HG03108 (cell line): ENCODE measurements at regions not wholly inside any gene's neighbourhood (a gene's known extent, or its start where the extent isn't known, plus 50 kb on each side); places are given as distances from the start of the nearest gene placed in this dataset.

Source experiments
- ATAC-seq: cut with Tn5 transposase; IDR thresholded peaks from one replicate; pipeline ENCODE4 v1.9.1; 2021; ENCODE audit warnings: moderate library complexity; ENCODE audit not compliant: unreplicated experiment

DNA sequence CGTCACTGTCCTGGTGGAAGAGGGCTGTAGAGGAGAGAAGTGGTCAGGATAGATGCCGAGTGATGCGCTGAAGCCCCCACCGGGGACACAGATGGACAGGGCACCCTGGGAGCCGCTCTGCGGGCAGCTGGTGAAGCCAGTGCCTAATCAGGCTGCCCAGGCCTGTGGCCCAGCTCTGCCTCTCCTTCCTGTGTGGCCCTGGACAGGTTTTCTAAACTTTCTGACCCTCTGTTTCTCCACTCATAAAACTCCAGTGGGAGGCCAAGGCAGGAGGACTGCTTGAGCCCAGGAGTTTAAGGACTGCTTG lies 86.1 kb downstream of the C5orf15 start:
- ATAC-seq: no peak

DNA sequence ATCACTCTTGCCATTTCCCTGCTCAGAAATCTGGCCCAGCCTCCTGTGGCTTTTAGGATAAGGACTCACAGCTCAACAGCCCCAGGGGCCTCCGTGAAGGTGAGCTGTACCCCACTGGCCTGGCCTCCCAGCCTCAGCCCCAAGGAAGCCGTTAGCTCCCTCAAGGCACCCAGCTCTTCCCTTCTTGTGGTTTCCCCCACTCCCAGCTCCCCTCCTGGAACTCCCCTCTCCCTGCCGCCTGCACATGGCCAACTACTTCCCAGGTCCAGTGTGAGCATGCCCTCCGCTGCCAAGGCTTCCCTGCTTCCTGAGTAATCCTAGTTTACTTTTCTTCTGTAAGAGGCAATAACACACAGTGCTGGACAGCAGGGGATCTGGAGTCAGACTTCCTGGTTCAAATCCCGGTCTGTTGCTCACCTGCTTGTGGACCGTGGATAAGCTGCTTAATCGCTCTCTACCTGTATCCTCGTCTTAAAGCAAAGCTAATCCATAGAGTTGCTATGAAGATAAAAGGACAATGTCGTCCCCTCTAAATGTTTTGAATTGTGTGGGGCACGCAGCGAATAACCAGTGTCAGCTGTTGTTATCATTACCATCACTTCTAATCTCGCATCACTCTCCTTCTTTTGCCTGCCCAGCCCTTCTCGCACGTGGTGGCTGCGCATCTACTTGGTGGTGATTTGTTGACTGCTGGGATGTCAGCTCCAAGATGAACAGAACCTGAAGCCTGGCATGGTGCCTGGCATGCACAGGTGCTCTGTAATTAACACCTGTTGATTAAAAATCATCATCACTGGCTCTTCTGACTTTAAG lies 86.6 kb downstream of the C5orf15 start:
- no peak for ATAC-seq

DNA sequence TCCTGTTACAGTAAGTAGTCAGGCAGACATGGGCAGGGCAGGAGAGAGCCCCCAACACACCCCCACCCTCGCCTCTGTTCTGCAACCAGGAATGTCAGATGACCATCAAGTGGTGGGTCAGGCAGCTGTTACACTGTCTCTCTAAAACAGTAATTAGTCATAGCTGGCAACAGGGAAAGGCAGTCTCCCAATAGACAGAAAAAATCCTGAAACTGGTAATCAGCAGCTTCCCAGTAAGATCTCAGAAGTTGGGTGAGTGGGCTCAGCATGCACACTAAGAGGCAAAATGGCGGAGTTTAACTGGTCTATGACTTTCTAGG lies 90.2 kb downstream of the C5orf15 start:
- ATAC-seq: no peak

DNA sequence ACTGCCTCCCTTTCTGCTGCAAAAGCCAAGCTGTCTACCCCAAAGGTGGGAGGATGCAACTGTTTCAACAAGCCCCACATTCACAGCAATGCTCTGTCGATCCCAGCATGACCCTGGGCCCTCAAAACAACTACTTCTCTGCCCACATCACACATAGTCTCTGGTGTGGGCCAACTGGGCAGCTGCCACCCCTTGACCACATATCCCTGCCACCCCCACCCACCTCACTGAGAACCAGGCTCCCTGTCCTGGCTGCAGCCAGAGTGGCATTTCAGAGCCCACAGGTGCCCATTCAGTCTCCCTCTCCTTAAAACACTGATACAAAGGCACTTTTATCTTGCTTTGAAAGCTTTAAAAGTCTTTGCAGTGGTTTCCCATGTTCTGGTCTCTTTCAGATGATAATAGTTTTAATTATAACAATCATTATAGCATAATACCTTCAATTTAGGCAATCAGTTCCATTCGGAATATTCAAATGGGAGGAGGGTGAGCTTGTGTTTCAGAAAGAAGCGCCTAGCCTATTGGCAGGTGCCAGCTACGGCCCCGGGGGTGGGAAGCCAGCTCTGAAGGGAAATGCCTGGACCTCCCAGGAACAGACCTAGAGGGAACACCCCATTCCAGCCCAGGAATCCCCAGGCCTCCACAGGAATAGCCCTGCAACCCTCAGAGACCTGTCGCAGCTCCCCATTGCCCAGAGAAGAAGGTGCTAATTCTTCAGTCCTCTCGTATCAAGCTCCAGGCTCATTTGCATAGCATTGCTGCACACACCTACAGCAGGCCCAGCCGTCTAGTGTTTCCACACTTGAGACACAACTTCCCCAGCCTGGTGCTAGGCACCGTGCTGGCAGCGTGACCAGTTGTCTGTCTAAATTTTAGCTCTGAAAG lies 90.8 kb downstream of the C5orf15 start:
- no peak for ATAC-seq

DNA sequence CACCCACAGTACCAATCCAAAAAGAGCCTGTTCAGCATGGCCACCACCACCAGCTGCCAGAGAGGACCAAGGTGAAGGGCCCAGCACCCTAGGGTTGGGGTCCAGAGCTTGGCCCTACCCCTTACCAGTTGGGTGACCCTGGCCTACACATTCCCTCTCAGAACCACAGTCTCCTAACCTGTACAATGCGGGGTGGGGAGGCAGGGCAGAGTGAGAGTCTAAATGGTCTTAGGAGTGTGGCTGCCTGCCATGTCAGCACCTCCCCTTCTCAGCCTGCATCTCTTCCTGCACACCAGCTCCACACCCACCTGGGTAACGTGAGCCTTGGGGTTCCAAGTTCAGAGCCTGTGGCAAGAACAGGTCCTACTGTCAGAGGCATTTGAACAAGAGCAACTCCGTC lies 92.2 kb downstream of the C5orf15 start:
- no peak for ATAC-seq

DNA sequence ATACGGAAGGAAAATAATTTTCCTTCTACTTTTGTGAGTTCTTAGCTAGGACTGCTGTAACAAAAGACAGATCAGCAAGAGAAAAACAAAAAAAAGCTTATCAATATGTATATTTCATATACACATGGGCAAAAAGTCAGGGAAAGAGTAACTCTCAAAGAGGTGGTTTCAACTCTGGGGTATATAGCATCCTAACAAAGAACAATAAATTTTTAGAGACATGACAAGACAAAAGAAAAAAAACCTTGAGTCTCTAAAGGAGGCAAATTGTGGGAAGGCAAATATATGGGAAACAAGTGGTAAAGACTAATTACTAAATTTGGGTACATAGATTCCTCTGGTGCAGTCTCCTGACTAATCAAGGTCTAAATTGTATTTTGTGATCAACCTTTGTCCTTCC lies 93.2 kb downstream of the C5orf15 start:
- ATAC-seq: no peak

DNA sequence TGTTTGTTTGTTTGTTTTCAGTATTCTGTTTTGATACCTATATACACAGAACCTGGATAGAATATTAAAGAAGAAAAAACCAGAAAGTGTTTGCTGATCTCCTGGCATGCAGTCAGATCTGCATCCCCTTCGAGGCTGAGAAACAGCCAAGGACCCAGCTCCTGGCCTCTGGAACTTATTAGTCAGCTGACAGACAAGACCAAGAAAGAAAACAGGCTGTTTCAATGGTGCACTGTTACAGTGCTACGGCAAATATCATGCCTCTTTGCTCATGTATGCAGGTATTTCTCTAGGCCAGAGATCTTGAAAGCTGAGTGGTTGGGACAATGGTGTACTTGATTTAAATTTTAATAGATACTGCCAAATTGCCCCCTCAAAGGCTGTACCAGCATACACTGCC lies 95.0 kb downstream of the C5orf15 start:
- ATAC-seq: no peak

DNA sequence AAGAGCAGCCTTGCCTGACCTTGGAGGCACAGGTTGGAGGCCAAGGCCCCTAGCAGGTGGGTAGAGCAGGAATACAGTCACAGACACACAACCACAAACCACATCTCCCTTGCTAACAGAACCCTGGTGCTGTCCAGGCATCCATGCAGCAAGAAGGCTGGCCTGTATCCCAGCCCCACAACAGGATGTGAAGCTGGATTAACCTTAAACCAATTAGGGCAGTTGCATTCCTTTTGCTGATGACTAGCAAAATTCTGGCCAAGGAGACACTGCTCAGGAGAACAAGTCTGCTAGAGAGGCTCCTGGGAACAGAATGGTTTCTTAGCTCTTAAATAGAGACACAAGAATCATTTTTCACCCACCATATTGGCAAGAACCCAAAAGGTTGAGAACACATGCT lies 97.8 kb downstream of the C5orf15 start:
- ATAC-seq: no peak

DNA sequence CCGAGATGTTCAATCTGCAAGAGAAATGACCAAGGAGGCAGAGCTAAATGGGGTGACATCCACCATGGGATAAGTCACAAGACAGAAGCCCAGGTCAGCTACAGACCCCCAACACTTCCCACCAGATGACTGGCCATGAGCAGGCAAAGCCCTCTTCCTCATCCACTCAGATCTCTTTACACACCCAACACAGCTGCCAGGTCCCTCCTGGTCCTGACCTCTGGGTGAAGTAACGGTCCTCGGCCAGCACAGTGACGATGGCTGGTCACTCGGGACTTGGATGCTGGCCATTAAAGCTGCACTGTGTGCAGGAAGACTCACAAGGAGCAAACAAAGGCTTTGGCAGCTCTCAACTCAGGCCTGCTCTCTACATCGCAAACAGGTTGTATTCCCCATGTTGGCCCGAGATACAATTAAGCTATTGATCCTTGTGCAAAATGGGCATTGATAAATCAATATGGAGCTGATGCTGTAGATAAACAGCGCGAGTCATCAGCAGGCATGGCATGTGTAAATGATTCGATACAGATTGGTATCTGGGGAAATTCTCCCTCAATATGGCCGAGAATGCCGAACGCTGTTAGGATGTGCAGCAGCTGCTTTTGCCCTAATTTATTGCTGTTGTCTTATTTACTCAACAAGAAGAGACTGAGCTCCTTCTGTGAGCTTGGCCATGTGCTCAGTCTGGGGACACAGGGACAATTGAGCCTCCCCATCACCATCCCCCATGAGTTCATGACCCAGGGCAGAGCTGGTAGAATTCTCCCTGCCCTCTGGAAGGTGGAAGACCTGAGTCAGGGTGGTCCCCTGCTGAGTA lies 98.7 kb downstream of the C5orf15 start:
- no peak for ATAC-seq

DNA sequence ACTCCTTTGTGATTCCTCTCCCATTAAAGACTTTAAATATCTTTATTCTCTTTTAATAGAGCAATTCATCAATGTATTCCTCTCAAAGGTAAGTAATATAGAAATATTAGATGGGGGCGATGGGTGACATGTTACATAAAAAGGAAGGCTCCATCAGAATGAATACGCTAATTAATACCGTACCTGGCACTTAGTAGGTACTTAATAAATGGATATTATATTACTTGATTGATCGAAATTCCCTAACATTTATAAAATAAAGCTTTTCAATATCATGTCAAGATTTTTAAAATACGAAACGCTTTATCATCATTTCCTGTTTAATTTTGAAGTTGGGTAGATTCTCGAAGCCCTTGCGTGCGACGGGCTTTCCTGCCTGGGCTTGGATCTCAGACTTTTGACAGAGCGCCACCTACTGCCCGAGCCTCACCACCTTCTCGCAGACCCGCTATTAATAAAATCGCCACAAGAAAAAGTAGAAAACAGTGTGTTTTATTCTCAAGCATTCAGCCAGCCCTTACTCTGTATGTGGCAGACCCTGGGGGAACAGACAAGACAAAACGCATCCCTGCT lies 99.4 kb downstream of the C5orf15 start:
- ATAC-seq: no peak

DNA sequence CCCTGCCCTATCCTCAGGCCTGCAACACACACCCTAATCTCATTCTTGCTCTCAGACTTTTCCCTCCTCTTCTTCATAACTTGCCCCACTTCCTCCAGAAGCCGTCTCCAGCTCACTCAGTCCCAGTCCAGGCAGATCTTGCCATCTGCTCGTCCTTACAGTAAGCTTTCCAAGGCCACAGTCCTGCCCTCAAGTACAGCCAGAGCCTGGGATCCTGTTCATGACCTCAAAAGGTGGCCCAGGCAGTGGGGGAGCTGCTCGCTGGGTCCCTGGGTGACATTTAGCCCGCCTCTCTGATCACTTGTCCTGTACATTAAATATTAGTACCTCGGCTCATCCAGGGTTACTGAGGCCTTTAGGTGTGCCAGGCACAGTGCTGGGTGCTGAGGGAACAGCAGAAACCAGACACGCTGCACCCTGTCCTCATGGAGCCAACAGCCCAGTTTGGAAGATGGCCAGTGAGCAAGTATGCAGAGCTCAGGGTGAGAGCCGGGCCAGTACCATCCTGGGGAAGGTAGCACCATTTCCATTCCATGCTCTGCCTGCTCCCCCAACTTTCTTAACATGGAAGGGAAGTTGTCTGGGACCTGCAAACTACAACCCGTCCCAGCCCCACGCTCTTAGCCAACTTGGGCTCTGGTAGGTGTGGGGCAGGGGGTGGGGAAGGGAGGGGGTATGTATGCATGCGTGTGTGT lies 100.4 kb downstream of the C5orf15 start:
- no peak for ATAC-seq

DNA sequence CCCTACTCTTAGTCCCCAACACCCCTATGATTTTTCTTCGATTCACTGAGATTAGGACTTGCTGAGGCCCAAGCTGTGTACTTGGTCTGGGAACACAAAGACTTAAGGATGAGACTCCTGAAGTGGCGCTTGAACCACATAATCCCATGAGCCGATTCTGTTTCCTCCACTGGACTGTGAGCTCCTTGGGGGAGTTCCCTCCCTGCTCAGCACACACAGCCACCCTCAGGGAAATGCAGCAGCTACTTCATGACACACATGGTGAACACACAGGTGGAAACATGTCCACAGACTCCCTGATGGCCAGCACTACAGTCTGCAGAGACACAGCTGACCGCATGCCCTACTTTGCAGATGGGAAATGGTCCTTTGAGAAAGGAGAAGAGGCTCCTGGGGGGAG lies 101.1 kb downstream of the C5orf15 start:
- ATAC-seq: no peak

DNA sequence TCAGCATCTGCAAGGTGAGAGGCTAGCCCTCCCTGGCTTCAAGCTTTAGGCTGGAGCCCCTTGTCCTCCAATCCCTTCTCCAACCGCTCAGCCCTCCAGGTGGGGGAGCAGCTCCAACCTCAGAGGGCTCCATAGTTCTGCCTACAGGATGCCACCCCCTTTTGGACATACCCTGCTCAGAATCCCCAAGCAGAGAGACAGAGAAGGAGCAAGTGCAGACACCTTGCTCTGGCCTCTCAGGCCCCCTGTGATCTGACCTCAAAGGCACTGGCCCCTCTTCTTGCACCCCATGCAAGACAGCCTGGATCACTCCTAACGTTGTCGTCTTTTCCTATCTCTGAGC lies 101.6 kb downstream of the C5orf15 start:
- ATAC-seq: no peak

DNA sequence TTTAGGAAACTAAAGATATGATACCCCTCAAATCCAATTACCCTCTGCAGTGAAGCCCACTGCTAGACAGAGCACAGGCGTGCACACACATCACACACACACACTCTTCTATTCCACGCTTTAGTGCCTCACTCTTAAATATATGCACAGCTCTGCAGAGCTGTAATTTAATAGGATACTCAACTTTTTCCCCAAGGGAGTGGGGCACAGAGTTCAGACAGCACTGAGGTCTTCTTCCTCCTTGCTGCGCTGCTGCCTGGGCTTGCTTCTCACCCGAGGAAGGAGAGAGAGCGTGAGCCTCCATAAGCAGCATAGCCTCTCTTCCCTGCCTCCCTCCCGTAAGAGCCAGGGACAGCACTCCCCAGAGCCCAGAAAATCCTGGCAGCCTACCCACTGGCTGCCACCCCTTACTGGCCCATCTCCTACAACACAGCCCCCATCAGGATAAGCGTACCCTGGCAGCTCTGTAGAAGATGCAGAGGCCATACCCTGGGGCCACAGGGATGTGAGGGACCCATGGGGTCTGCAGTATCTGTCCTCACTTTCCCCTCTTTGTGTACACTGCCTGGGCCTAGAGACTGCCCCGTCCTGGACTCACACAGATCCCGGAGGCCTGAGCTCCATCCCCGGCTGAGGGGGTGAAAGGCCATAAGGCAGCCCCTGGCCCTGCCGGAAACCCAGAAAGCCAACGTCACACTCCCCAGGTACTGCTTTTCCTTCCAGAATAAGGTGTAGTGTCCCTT lies 102.1 kb downstream of the C5orf15 start:
- no peak for ATAC-seq

DNA sequence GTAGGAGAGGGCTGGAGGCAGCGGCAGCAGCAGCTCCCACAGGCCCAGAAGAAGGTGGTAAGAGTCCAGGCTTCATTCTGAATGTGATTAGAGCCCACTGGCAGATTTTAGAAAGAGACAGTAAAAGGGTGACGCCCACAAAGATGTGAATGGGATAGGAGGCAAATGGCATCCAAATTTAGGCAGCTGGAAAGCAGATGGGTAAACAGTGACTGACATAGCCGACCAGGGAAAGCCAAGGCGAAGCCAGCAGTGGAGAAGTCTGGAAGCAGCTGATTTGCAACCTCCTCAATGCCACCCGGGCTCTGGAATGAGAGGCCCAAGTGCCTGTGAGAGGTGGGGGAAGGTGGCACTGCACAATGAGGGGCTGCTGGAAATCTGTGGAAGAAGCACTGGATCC lies 103.3 kb downstream of the C5orf15 start:
- ATAC-seq: no peak

DNA sequence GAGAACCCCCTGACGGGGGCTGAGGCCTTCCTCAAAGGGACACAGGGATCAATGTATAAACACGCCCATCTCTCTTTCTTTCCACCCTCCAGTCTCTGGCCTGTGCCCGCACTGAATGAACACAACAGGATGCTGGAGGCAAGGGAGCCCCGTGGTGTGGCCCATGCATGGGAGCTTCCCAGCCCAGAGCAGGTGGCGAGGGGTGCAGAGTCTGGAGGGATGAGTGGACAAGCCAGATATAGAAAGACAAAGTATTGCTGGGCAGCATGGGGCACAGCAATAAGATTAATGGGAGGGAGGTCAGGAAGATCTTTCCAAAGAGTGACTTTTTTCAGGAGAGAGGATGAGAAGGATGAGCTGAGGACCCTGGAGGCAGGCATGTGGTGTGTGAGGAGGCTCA lies 103.7 kb downstream of the C5orf15 start:
- no peak for ATAC-seq

DNA sequence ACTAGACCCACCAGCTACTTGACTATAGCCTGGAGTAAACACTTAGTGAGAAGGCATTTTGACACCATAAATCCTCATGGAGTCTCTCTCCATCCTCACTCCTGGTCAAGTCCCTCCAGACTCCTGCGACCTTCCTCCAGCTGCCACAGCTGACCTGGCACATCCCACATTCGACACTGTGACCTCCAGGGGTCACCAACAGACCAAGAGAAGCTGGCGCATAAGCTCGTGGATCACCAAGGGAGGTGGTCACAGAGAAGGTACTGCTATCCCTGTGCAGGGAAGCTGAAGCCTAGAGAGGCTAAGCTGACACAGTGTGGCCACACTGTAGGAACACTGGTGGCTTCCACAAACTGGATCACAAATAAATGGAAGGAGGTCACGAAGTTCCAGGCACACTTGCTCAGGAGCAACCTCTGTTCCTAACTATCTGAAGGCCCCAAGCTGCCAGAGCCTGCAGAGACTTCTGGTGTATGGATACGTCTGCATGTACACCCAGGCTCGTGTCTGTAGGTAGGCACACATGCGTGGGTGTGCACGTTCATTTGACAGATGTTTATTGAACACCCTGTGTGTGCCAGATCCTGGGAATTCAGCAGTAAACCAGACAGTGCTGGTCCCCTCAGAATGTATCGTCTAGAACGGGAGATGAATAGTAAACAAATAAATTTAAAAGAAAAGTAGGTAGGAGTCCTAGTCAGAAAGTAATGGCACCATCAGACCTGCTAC lies 104.4 kb downstream of the C5orf15 start:
- ATAC-seq: no peak

DNA sequence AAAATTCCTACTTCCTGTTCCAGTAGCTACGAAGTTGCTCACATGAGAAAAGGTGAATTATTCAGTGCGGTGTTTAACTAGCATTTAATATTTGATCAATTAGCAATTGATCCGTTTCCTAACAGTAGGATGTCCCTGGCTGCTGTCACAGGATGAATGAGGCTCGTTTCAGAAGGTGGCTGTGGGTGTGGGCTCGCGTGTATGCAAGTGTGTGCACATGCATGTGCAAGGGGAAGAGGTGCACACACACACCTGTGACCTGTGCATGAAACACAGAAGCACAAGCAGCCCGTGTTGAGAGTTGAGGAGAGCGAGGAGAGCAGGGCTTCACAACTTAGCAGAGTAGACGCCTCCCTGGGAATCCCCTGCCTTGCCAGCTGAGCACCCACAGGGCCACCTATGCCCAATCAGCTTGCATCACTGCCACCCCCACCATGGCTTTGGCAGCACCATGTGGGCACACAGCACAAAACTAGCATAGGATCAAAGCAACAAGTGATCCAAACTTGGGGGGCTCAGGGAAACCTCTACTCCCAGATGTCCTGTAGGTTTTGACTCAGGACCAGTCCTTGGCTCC lies 107.2 kb downstream of the C5orf15 start:
- no peak for ATAC-seq

DNA sequence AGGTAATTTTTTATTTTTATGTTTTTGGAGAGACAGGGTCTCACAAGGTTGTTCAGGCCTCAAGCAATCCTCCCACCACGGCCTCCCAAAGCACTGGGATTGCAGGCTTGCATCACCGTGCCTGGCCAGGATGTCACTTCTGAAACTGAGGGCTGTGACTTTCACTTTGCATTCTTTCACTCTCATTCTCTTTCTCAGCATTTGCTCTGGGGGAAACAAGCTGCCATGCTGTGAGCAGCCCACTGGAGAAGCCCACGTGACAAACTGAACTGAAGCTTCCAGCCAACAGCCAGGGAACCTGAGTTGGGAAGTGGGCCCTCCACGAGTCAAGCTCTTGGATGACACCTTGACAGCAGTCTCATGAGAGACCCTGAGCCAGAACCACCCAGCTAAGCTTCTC lies 109.4 kb downstream of the C5orf15 start:
- no peak for ATAC-seq
